ENCODE measurements at regions not wholly inside any gene's neighbourhood (a gene's known extent, or its start where the extent isn't known, plus 50 kb on each side); places are given as distances from the start of the nearest gene placed in this dataset.

DNA sequence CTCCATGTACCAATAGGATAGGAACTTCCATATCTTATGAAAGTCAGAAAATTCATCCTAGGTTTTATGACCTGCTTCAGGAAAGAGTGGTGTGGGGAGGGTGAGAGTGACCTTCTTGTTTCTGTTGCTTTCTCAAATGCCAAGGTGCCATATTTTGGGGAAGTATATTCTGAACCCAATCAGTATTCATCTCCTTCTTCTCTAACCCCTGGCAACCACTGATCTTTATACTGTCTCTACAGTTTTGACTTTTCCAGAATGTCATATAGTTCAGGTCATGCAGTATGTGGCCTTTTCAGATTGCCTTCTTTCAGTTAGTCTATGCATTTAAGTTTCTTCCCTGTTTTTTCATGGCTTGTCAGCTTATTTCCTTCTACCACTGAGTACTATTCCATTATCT is 321.4 kb upstream of the SEMA6A start:
- TF ChIP-seq, protein P1, sequence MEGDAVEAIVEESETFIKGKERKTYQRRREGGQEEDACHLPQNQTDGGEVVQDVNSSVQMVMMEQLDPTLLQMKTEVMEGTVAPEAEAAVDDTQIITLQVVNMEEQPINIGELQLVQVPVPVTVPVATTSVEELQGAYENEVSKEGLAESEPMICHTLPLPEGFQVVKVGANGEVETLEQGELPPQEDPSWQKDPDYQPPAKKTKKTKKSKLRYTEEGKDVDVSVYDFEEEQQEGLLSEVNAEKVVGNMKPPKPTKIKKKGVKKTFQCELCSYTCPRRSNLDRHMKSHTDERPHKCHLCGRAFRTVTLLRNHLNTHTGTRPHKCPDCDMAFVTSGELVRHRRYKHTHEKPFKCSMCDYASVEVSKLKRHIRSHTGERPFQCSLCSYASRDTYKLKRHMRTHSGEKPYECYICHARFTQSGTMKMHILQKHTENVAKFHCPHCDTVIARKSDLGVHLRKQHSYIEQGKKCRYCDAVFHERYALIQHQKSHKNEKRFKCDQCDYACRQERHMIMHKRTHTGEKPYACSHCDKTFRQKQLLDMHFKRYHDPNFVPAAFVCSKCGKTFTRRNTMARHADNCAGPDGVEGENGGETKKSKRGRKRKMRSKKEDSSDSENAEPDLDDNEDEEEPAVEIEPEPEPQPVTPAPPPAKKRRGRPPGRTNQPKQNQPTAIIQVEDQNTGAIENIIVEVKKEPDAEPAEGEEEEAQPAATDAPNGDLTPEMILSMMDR (IDR thresholded peaks at IDR 0.05): no peak
- no peak for TF ChIP-seq POLR2A (IDR thresholded peaks at IDR 0.05)

Measured in thyroid gland (tissue), 4 donors.